Mucosa of stomach (tissue), 1 donor: ENCODE measurements at regions not wholly inside any gene's neighbourhood (a gene's known extent, or its start where the extent isn't known, plus 50 kb on each side); places are given as distances from the start of the nearest gene placed in this dataset.
"Not testable (repeated sequence)": the region's sequence is repeated elsewhere in the genome, so short reads cannot be mapped to it uniquely, and the experiment has no call there.

Experiments used
- H3K27me3 ChIP-seq: one replicate; pipeline ENCODE4 v1.7.0; 2013; ENCODE audit warnings: mild to moderate bottlenecking, low read length; ENCODE audit not compliant: control insufficient read depth, insufficient read depth
- H3K36me3 ChIP-seq: one replicate; pipeline ENCODE4 v1.7.0; 2013; ENCODE audit warnings: low read length; ENCODE audit not compliant: control insufficient read depth, insufficient read depth
- H3K4me1 ChIP-seq: one replicate; pipeline ENCODE4 v1.7.0; 2013; ENCODE audit warnings: mild to moderate bottlenecking, low read length; ENCODE audit not compliant: control insufficient read depth, insufficient read depth
- H3K4me3 ChIP-seq: one replicate; pipeline ENCODE4 v1.7.0; 2013; ENCODE audit warnings: low read length
- H3K9ac ChIP-seq: one replicate; pipeline ENCODE4 v1.7.0; 2013; ENCODE audit warnings: mild to moderate bottlenecking, low read length, moderate library complexity
- H3K9me3 ChIP-seq: one replicate; pipeline ENCODE4 v1.7.0; 2013; ENCODE audit warnings: mild to moderate bottlenecking, low read length, moderate library complexity; ENCODE audit not compliant: control insufficient read depth
- donor health status: Pancreatic carcinoma.

DNA sequence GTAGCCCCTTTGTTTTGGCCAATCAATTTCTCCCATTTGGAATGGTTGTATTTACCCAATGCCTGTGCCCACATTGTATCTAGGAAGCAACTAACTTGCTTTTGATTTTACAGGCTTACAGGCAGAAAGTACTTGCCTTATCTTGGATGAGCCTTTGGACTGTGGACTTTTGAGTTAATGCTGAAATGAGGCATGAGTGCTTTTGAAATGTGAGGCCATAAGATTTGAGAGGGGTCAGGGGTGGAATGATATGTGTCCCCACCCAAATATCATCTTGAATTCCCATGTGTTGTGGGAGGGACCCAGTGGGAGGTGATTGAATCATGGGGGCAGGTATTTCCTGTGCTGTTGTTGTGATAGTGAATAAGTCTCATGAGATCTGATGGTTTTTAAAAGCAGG lies 629.4 kb downstream of the RFPL4B start:
- not testable (repeated sequence) for H3K4me3 ChIP-seq, H3K9me3 ChIP-seq, H3K9ac ChIP-seq, H3K4me1 ChIP-seq, H3K27me3 ChIP-seq, H3K36me3 ChIP-seq

DNA sequence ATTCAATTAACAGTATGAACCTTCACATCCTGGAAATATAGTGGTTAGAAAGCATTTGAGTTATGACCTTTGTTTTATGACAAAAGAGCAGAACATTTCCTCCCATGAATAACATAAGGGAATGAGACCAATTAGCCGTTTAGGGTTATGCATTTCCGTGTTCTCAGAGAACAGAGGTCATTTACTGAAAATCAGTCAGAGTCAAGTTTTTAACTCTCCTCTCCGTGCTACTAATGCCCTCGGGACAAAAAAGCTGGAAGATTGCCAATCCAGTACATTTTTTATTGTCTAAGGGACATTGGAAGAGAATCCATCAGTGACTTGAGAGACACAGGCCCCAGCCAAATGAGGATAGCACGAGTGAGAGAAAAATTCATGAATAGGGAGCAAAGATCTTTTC lies 632.7 kb downstream of the RFPL4B start:
- no peak overlapping the region for H3K4me3 ChIP-seq
- no peaks in the 10 kb centered on the region for H3K27me3 ChIP-seq
- no peaks in the 10 kb centered on the region for H3K9me3 ChIP-seq
- no peak overlapping the region for H3K9ac ChIP-seq
- no peaks in the 10 kb centered on the region for H3K36me3 ChIP-seq
- no peaks in the 10 kb centered on the region for H3K4me1 ChIP-seq

DNA sequence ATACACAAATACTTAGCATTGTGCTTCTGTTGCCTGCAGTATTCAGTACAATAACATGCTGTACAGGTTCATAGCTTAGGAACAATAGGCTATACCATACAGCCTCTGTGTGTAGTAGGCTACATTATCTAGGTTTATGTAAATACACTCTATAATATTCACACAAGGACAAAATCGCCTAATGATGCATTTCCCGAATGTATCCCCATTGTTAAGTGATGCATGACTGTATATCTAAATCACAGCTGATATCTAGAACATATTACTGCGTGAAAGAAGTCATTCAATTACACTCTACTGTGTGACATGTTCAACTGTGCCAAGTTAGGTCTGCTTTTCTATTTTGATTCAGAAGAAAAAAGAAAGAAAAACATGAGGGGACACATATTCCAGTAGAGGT lies 633.5 kb downstream of the RFPL4B start:
- no peak overlapping the region for H3K9ac ChIP-seq
- H3K9me3 ChIP-seq: no peaks in the 10 kb centered on the region
- no peaks in the 10 kb centered on the region for H3K27me3 ChIP-seq
- H3K36me3 ChIP-seq: no peaks in the 10 kb centered on the region
- no peak overlapping the region for H3K4me3 ChIP-seq
- no peaks in the 10 kb centered on the region for H3K4me1 ChIP-seq

DNA sequence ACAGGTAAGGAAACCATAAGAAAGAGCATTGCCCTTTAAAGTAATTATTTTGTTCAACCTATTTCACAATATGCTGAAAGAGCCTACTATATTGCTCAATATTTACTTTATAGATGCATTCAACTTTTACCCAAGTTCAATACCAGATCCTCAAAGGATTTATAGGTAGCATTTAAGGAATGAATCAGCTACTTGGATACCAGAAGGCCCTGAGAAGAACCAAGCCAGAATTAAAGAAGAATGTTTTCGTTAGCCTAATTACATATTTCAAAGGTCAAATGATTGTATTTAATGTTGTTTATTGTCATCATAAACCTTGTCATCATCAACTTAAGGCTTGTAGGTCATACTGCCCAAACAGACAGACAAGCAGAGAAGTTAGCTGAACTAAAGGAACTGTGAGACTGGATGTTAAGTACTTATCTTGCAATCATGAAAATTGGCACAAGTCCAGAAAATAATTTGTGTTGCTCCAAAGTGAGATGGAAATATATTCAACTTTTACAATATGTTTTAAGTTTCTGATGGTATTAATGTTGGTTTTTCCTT lies 636.7 kb downstream of the RFPL4B start:
- Histone ChIP-seq H3K4me1 (no peaks in the 10 kb centered on the region), H3K9me3 (no peaks in the 10 kb centered on the region), H3K9ac (no peak overlapping the region), H3K27me3 (no peaks in the 10 kb centered on the region), H3K36me3 (no peaks in the 10 kb centered on the region), H3K4me3 (no peak overlapping the region)

DNA sequence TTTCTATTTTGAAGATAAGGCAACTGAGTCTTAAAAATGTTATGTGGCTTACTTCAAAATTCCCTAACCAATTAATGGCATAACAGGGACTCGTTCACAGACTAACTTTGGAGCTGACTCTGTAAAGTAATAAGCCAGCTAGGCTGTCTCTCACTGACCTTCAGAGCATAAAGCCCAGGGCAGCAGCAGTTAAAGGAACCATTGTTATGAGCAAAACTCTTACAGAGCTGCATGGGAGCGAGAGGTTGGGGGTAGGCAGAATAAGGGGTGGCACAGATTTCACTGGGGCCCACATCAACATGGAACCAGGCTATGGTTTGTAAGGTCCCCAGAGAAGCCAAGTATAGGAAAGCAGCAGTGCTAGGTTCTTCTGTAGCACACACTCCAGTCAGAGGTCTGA lies 637.8 kb downstream of the RFPL4B start:
- Histone ChIP-seq H3K27me3 (no peaks in the 10 kb centered on the region), H3K4me1 (no peaks in the 10 kb centered on the region), H3K9ac (no peak overlapping the region), H3K4me3 (no peak overlapping the region), H3K9me3 (no peaks in the 10 kb centered on the region), H3K36me3 (no peaks in the 10 kb centered on the region)

DNA sequence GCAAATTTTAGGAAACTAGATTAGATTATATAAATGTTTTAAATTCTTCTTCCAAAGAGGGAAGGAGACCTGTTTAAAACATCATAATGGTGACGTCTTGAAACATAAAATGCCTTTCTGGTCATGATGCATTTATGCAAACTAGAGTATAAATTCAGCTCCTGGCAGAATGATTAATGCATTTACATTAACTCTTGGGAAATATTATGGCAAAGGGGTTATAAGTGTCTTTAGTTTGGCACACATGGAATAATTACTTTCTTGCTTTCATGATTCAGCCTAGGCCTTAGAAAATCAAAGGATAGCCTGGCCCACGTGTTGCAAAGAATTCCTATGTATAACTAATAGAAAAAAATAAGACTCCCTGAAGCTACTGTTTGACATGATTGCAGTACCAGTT lies 639.2 kb downstream of the RFPL4B start:
- Histone ChIP-seq H3K4me1 (no peaks in the 10 kb centered on the region), H3K27me3 (no peaks in the 10 kb centered on the region), H3K4me3 (no peak overlapping the region), H3K9me3 (no peaks in the 10 kb centered on the region), H3K9ac (no peak overlapping the region), H3K36me3 (no peaks in the 10 kb centered on the region)

DNA sequence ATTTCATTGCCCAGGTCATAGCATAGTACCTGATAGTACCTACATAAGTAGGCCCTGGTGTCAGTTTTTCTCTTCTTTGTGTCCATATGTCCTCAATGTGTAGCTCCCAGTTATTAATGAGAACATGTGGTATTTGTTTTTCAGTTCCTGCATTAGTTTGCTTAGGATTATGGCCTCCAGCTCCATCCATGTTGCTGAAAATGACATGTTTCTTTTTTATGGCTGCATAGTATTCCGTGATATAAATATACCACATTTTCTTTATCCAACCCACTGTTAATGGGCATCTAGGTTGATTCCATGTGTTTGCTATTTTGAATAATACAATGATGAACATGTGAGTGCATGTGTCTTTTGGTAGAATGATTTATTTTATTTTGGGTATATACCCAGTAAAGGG lies 641.6 kb downstream of the RFPL4B start:
- H3K9me3 ChIP-seq: no peaks in the 10 kb centered on the region

DNA sequence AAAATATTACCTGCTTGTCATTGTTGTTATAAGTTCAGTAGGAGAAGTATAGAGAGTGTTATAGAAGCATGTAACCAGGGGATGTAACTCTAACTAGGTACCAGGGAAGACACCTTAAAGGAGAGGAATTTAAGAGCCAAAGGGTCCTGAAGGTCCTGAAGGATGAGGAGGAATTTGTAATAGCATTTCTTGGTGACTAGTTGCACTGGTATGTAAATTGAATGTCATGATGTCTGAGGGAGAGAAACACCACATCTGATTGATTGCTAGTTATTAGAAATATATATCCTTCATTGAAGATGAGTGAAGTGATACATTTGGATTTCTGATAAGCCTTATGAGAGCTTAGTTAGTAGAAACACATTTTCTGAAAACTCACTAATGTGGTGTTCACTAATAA lies 643.8 kb downstream of the RFPL4B start:
- Histone ChIP-seq H3K36me3 (no peaks in the 10 kb centered on the region), H3K4me1 (no peaks in the 10 kb centered on the region), H3K9ac (no peak overlapping the region), H3K9me3 (no peaks in the 10 kb centered on the region), H3K27me3 (no peaks in the 10 kb centered on the region), H3K4me3 (no peak overlapping the region)

More for the DNA sequence above, 641.6 kb downstream of the RFPL4B start:
- Histone ChIP-seq H3K9ac (no peak overlapping the region), H3K4me3 (no peak overlapping the region), H3K4me1 (no peaks in the 10 kb centered on the region), H3K27me3 (no peaks in the 10 kb centered on the region), H3K36me3 (no peaks in the 10 kb centered on the region)

DNA sequence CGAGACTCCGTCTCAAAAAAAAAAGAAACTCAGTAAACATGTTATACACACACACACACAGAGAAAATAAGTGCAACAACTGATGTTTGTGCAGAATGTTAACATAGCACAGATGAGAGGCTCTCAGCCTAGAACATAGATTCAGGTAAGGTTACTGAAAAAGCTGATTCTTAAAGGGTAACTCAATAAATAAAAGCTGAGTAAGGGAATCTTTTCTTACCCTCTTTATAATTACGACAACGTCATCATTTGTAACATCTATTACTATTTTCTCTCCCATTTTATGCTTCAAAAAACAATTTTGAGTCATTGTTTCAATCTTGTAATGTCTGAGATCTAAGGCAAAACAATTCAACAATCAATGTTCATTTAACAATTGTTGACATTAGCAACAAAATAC lies 644.8 kb downstream of the RFPL4B start:
- H3K27me3 ChIP-seq: no peaks in the 10 kb centered on the region
- no peaks in the 10 kb centered on the region for H3K4me1 ChIP-seq
- H3K9me3 ChIP-seq: no peaks in the 10 kb centered on the region
- H3K36me3 ChIP-seq: no peaks in the 10 kb centered on the region
- no peak overlapping the region for H3K9ac ChIP-seq
- no peak overlapping the region for H3K4me3 ChIP-seq

DNA sequence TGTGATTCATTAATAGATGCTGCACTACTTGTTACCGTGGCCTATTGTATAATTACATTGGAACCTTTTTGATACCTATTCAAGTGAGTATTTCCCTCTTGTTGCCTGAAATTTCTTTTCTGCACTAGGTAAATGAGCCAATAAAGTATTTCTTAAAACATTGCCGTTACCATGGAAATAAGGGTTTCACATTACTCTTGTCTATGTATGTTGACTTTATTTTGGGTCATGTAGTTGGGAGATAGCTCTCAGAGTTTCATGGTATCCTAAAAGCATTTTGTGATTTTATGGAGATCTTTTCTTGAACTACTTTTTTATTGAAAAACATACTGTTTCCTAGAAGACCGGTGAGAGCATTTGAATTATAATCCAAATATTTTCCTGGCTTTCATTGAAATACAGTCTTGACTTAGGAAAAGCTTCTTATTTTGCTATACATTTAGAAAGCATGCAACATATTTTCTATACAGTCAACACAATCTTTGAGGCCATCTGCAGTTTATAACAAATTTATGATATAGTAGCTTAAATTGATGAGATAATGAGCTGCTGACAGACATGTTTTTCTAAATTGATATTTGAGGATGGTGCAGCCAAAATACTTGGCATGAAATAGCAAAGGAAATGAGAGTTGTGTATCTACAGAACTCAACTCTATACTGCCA lies 650.4 kb downstream of the RFPL4B start:
- H3K9me3 ChIP-seq: no peaks in the 10 kb centered on the region
- no peak overlapping the region for H3K9ac ChIP-seq
- H3K4me3 ChIP-seq: no peak overlapping the region
- H3K27me3 ChIP-seq: no peaks in the 10 kb centered on the region
- no peaks in the 10 kb centered on the region for H3K4me1 ChIP-seq
- no peaks in the 10 kb centered on the region for H3K36me3 ChIP-seq

DNA sequence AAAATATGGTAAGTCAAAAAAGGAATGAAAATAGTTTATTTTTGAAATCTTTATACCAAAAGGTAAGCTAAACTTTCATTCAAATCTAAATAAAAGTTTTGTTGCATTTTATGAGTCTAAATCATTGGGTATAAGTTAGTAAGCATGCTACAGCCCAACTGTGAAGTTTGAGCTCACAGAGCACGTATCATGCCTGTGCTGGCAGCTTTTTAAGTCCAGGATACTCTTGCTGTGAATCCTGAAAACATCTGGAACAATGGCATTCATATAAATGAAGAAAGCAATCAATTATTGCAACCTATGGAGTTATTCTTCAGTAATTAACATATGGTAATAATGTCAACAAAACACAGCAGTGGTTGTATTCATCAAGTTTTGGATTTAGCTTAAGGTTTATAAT lies 656.9 kb downstream of the RFPL4B start:
- Histone ChIP-seq H3K9ac (no peak overlapping the region), H3K36me3 (no peaks in the 10 kb centered on the region), H3K27me3 (no peaks in the 10 kb centered on the region), H3K4me1 (no peaks in the 10 kb centered on the region), H3K9me3 (no peaks in the 10 kb centered on the region), H3K4me3 (no peak overlapping the region)

DNA sequence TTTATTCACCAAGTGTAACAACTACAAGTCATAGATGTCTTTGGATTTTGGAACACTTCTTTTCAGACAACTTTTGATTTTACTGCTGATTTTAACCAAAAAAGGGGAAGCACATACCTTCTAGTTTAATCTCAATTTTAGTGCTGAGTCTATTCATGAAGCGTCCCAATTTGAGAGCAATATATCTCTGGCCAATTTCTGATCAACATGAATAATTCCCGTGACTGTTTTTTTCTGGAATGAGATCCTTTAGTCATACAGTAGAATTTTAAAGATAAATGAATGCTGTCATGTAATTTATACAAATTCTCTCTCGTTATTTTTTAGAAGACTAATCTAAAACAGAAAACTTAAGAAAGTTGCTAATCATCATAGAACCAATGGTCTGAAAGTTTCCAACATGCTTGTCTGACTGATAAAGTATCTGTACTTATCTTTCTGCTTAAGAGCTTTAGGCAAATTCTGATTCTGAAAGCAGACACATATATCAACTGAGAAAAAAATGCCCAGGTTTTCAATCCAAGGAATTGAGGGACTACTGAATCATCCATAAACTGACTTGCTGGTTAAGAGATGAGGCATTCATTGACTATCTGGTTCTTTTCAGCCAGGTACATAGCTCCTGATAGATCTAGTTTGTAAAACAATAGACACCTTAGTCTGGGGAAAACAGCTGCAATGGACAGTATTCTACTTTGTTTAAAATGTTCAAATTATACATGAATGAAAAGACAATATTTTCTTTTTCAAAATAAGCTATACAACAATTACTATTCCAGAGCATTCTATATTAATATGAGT lies 657.5 kb downstream of the RFPL4B start:
- no peaks in the 10 kb centered on the region for H3K4me1 ChIP-seq
- no peaks in the 10 kb centered on the region for H3K36me3 ChIP-seq
- H3K4me3 ChIP-seq: no peak overlapping the region
- no peaks in the 10 kb centered on the region for H3K9me3 ChIP-seq
- H3K9ac ChIP-seq: no peak overlapping the region
- H3K27me3 ChIP-seq: no peaks in the 10 kb centered on the region
